ENCODE measurements at regions not wholly inside any gene's neighbourhood (a gene's known extent, or its start where the extent isn't known, plus 50 kb on each side); places are given as distances from the start of the nearest gene placed in this dataset.

DNA sequence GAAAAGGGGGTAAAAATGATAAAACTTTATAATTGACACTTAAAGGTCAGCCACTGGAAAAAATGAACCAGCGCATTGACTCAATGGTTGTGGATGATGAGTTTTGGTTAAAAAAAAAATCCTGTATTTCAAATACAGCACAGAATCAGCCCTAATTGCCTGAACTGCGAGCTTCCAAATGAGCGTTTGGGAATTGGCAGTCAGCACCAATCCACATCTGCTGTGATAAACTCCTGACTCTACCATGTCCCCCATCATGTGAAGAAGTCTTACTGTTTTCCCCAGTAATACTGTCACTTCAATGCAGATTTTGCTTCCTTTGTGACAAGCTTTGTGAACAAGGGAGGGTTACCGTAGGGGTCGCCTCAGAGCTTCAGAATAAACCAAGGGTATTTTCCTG, 235.4 kb downstream of the EBLN2 start:
- TF ChIP-seq, protein P1, sequence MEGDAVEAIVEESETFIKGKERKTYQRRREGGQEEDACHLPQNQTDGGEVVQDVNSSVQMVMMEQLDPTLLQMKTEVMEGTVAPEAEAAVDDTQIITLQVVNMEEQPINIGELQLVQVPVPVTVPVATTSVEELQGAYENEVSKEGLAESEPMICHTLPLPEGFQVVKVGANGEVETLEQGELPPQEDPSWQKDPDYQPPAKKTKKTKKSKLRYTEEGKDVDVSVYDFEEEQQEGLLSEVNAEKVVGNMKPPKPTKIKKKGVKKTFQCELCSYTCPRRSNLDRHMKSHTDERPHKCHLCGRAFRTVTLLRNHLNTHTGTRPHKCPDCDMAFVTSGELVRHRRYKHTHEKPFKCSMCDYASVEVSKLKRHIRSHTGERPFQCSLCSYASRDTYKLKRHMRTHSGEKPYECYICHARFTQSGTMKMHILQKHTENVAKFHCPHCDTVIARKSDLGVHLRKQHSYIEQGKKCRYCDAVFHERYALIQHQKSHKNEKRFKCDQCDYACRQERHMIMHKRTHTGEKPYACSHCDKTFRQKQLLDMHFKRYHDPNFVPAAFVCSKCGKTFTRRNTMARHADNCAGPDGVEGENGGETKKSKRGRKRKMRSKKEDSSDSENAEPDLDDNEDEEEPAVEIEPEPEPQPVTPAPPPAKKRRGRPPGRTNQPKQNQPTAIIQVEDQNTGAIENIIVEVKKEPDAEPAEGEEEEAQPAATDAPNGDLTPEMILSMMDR (IDR thresholded peaks at IDR 0.05), result no peak
- no peak for TF ChIP-seq POLR2A (IDR thresholded peaks at IDR 0.05)

Measured in right lobe of liver (tissue), 4 donors.